Caco-2 (cell line): ENCODE measurements at regions not wholly inside any gene's neighbourhood (a gene's known extent, or its start where the extent isn't known, plus 50 kb on each side); places are given as distances from the start of the nearest gene placed in this dataset.

Experiments
- BruUV-seq: library from RNA; stranded (reverse); fragments of 400-500 nt; replicated peaks from 2 replicates; lab custom pipeline; 2021; lab: Mats Ljungman, UMichigan
- CTCF ChIA-PET: fragments of 300-600 bp; sonication (Branson Sonifier 250); formaldehyde crosslinking; loops from one replicate; lab custom pipeline; 2022; ENCODE audit warnings: antibody characterized with exemption; lab: Charles Lee
- POLR2A ChIA-PET: fragments of 300-600 bp; sonication (Branson Sonifier 250); formaldehyde crosslinking; loops from one replicate; lab custom pipeline; 2022; ENCODE audit warnings: antibody characterized with exemption; lab: Charles Lee
- DNase-seq, 2 experiments: peaks; one replicate each; pipeline versions ENCODE4 v3.0.0 to v3.0.0-alpha.2; 2020 to 2022
- H3K27me3 ChIP-seq: replicated peaks from 2 replicates; pipeline ENCODE4 v1.6.0; 2011; ENCODE audit warnings: low read length; ENCODE audit not compliant: control insufficient read depth, insufficient read depth
- H3K36me3 ChIP-seq: 2 replicates; pipeline ENCODE4 v1.5.1; 2011; ENCODE audit warnings: low read length; ENCODE audit not compliant: control insufficient read depth, insufficient read depth
- H3K4me1 ChIP-seq: fragments of 250-450 bp; sonication (Bioruptor Pico); 2 replicates; pipeline ENCODE4 v1.5.1; 2020; ENCODE audit warnings: mild to moderate bottlenecking
- H3K4me3 ChIP-seq: 2 replicates; pipeline ENCODE4 v1.5.1; 2011; ENCODE audit warnings: low read depth, mild to moderate bottlenecking, control low read depth, low read length
- H3K9me3 ChIP-seq: fragments of 250-450 bp; sonication (Bioruptor Pico); 2 replicates; pipeline ENCODE4 v1.5.1; 2020; ENCODE audit warnings: mild to moderate bottlenecking, moderate library complexity
- H3K27ac Mint-ChIP-seq: one replicate; pipeline ENCODE4 v1.8.0; 2022; ENCODE audit warnings: mixed read lengths; ENCODE audit not compliant: unreplicated experiment
- H3K27me3 Mint-ChIP-seq: one replicate; pipeline ENCODE4 v1.8.0; 2022; ENCODE audit warnings: mixed read lengths; ENCODE audit not compliant: insufficient read depth, unreplicated experiment
- H3K36me3 Mint-ChIP-seq: one replicate; pipeline ENCODE4 v1.8.0; 2022; ENCODE audit warnings: mild to moderate bottlenecking, mixed read lengths; ENCODE audit not compliant: insufficient read depth, unreplicated experiment
- H3K4me1 Mint-ChIP-seq: one replicate; pipeline ENCODE4 v1.8.0; 2022; ENCODE audit warnings: low read depth, mixed read lengths; ENCODE audit not compliant: unreplicated experiment
- H3K4me3 Mint-ChIP-seq: one replicate; pipeline ENCODE4 v1.8.0; 2022; ENCODE audit warnings: mild to moderate bottlenecking, moderate library complexity, mixed read lengths; ENCODE audit not compliant: unreplicated experiment
- H3K9me3 Mint-ChIP-seq: one replicate; pipeline ENCODE4 v1.8.0; 2022; ENCODE audit warnings: mixed read lengths; ENCODE audit not compliant: unreplicated experiment
- CTCF ChIP-seq, 2 experiments: fragments of 200-600 bp in 1 of 2; IDR thresholded peaks; 1 replicate in 1 of 2; 2 replicates in 1 of 2; pipeline versions ENCODE4 v1.5.1 to v1.8.0; 2011 to 2022; ENCODE audit warnings: antibody characterized with exemption in 1 of 2, control low read depth in 1 of 2, inconsistent platforms in 1 of 2, low read depth in 1 of 2, low read length in 1 of 2, mild to moderate bottlenecking in 1 of 2, moderate library complexity in 1 of 2; ENCODE audit not compliant: insufficient read depth in 1 of 2, severe bottlenecking in 1 of 2, unreplicated experiment in 1 of 2
- intact Hi-C: fragments of 100-400 bp; cut with micrococcal nuclease; formaldehyde crosslinking; loops from one replicate; pipeline ENCODE4 v1.10.0; 2022; ENCODE audit not compliant: unreplicated experiment

DNA sequence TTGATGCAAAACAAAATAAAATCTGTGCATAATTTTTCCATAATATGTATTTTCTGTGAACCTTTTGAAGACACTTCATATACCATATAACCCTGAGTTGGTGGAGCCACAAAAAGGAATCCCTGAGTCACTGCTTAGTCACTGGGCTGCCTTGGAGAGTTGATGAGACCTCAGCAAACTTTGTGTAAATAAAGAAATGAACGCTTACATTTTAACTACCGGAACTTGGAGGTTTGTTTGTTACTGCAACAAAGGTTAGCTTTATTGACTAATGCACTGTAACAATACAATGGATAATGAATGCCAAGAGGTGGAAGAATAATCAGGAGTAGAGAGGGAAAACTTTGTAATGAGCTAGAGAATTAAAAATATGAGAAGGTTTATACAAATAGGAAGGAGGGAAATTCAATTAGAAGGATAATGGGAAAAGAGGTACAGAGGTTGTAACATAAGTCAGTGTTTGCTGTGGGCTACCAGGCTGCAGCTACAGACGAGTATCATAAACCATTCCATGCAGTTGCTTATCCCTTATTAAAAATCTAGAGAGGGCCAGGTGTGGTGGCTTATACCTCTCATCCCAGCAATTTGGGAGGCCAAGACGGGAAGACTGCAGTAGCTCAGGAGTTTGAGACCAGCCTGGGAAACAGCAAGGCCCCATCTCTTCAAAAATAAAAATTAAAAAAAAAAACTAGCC is 1042.1 kb downstream of the TYW1 start:
- Mint-ChIP-seq H3K9me3 (peaks cover 7% of the 10 kb centered on the region), H3K4me1 (no peaks in the 10 kb centered on the region), H3K36me3 (no peaks in the 10 kb centered on the region), H3K27ac (no peak overlapping the region), H3K27me3 (no peaks in the 10 kb centered on the region), H3K4me3 (no peak overlapping the region)
- no peaks in the 10 kb centered on the region for H3K27me3 ChIP-seq
- intact Hi-C loops: no loop called here
- no peak for DNase-seq
- ChIA-PET CTCF (no interaction called here), POLR2A (no interaction called here)
- TF ChIP-seq CTCF (IDR thresholded peaks at IDR 0.05; ENCODE audit: insufficient read depth in 1 of 2, low read depth in 1 of 2, low read length in 1 of 2, severe bottlenecking in 1 of 2, unreplicated experiment in 1 of 2): no peak
- no peaks in the 10 kb centered on the region for H3K36me3 ChIP-seq
- no peaks in the 10 kb centered on the region for H3K4me1 ChIP-seq
- no peak overlapping the region for H3K4me3 ChIP-seq
- BruUV-seq: no TSS peak
- H3K9me3 ChIP-seq: no peaks in the 10 kb centered on the region

GRCh38 chr7:68041554-68041953 is 1044.9 kb downstream of the TYW1 start:
- Histone ChIP-seq H3K27me3 (no peaks in the 10 kb centered on the region), H3K4me1 (no peaks in the 10 kb centered on the region), H3K36me3 (no peaks in the 10 kb centered on the region), H3K4me3 (no peak overlapping the region), H3K9me3 (no peaks in the 10 kb centered on the region; the same call in 1 of the 2 replicates)
- Mint-ChIP-seq H3K9me3 (no peaks in the 10 kb centered on the region), H3K27me3 (peaks cover 2% of the 10 kb centered on the region), H3K4me1 (no peaks in the 10 kb centered on the region), H3K36me3 (no peaks in the 10 kb centered on the region), H3K4me3 (no peak overlapping the region), H3K27ac (no peak overlapping the region)
- ChIA-PET CTCF (no interaction called here), POLR2A (no interaction called here)
- no peak for TF ChIP-seq CTCF (IDR thresholded peaks at IDR 0.05; ENCODE audit: insufficient read depth in 1 of 2, low read depth in 1 of 2, low read length in 1 of 2, severe bottlenecking in 1 of 2, unreplicated experiment in 1 of 2)
- BruUV-seq: no TSS peak
- intact Hi-C loops: no loop called here
- DNase-seq: no peak

DNA sequence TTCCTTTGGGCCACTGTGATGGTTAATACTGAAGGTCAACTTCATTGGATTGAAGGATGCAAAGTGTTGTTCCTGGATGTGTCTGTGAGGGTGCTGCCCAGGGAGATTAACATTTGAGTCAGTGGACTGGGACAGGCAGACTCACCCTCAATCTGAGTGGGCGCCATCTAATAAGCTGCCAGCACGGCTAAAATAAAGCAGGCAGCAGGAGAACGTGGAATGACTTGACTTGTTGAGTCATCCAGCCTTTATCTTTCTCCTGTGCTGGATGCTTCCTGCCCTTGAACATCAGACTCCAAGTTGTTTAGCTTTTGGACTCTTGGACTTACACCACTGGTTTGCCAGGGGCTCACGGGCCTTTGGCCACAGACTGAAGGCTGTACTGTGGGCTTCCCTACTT is 1046.9 kb downstream of the TYW1 start:
- H3K27ac Mint-ChIP-seq: no peak overlapping the region
- H3K27me3 Mint-ChIP-seq: peaks cover 2% of the 10 kb centered on the region
- H3K36me3 Mint-ChIP-seq: no peaks in the 10 kb centered on the region
- Histone ChIP-seq H3K36me3 (no peaks in the 10 kb centered on the region), H3K4me1 (no peaks in the 10 kb centered on the region), H3K9me3 (no peaks in the 10 kb centered on the region; the same call in 1 of the 2 replicates), H3K4me3 (no peak overlapping the region), H3K27me3 (no peaks in the 10 kb centered on the region)
- POLR2A ChIA-PET: no interaction called here
- CTCF ChIA-PET: no interaction called here
- BruUV-seq: no TSS peak
- no peaks in the 10 kb centered on the region for H3K4me1 Mint-ChIP-seq
- no peaks in the 10 kb centered on the region for H3K9me3 Mint-ChIP-seq
- intact Hi-C loops: no loop called here
- TF ChIP-seq CTCF (IDR thresholded peaks at IDR 0.05; ENCODE audit: insufficient read depth in 1 of 2, low read depth in 1 of 2, low read length in 1 of 2, severe bottlenecking in 1 of 2, unreplicated experiment in 1 of 2): no peak
- no peak overlapping the region for H3K4me3 Mint-ChIP-seq
- no peak for DNase-seq
